ENCODE measurements at regions not wholly inside any gene's neighbourhood (a gene's known extent, or its start where the extent isn't known, plus 50 kb on each side); places are given as distances from the start of the nearest gene placed in this dataset.
"Not testable (repeated sequence)": the region's sequence is repeated elsewhere in the genome, so short reads cannot be mapped to it uniquely, and the experiment has no call there.

GRCh38 chr15:79724804-79725203 is 172.0 kb downstream of the MTHFS start:
- no peak for TF ChIP-seq POLR2A (IDR thresholded peaks at IDR 0.05; ENCODE audit: extremely low read depth, insufficient read length)
- TF ChIP-seq MYC (IDR thresholded peaks at IDR 0.05; ENCODE audit: low read depth, low read length): no peak
- TF ChIP-seq CTCF (IDR thresholded peaks at IDR 0.05; ENCODE audit: low read depth, low read length): no peak
- TF ChIP-seq MAX (IDR thresholded peaks at IDR 0.05; ENCODE audit: low read depth, low read length): no peak
- no peak overlapping the region for H3K4me3 ChIP-seq (ENCODE audit: low read depth, low read length)
- peak; percentile 52 for DNase-seq (ENCODE audit: low read depth)

- H3K4me3 ChIP-seq (ENCODE audit: low read depth, low read length): no peak overlapping the region
- DNase-seq (ENCODE audit: low read depth): no peak
- TF ChIP-seq MYC (IDR thresholded peaks at IDR 0.05; ENCODE audit: low read depth, low read length) (no peak), MAX (IDR thresholded peaks at IDR 0.05; ENCODE audit: low read depth, low read length) (no peak), CTCF (IDR thresholded peaks at IDR 0.05; ENCODE audit: low read depth, low read length) (no peak)
Observed at GRCh38 chr15:79728867-79729266, 167.9 kb downstream of the MTHFS start.

DNA sequence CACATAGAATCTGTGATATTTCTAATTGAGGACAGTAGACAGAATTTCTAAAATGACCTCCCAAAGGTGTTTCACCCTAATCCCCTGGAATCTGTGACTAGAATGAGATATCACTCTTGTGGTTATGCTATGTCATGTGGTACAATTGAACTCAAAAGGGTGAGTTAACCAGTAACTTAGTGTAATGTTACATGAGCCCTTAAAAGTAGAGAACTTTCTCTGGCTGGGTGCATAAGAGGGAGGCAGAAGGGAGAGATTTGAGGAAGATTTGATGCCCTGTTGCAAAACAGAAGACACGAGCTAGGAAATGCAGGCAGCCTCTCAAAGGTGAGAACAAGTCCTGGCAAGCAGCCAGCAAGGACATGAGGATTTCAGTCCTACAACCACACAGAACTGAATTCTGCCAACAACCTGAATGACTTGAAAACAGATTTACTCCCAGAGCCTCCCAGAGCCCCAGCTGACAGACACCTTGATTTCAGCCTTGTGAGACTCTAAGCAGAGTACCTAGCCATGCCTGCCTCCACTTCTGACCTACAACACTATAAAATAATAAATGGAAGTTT is 160.3 kb downstream of the MTHFS start:
- DNase-seq (ENCODE audit: low read depth): no peak
- TF ChIP-seq MYC (IDR thresholded peaks at IDR 0.05; ENCODE audit: low read depth, low read length) (no peak), MAX (IDR thresholded peaks at IDR 0.05; ENCODE audit: low read depth, low read length) (no peak)
- no peak overlapping the region for H3K4me3 ChIP-seq (ENCODE audit: low read depth, low read length)

- DNase-seq (ENCODE audit: low read depth): no peak
- H3K4me3 ChIP-seq (ENCODE audit: low read depth, low read length): no peak overlapping the region
- TF ChIP-seq POLR2A (IDR thresholded peaks at IDR 0.05; ENCODE audit: extremely low read depth, insufficient read length) (no peak), MAX (IDR thresholded peaks at IDR 0.05; ENCODE audit: low read depth, low read length) (no peak), CTCF (IDR thresholded peaks at IDR 0.05; ENCODE audit: low read depth, low read length) (no peak)
Observed at GRCh38 chr15:79738143-79738542, 158.7 kb downstream of the MTHFS start.

GRCh38 chr15:79740561-79740960 is 156.3 kb downstream of the MTHFS start:
- peak; percentile 29 for DNase-seq (ENCODE audit: low read depth)
- no peak overlapping the region for H3K4me3 ChIP-seq (ENCODE audit: low read depth, low read length)
- TF ChIP-seq MYC (IDR thresholded peaks at IDR 0.05; ENCODE audit: low read depth, low read length): no peak
- TF ChIP-seq POLR2A (IDR thresholded peaks at IDR 0.05; ENCODE audit: extremely low read depth, insufficient read length): no peak
- no peak for TF ChIP-seq MAX (IDR thresholded peaks at IDR 0.05; ENCODE audit: low read depth, low read length)
- TF ChIP-seq CTCF (IDR thresholded peaks at IDR 0.05; ENCODE audit: low read depth, low read length): no peak

DNA sequence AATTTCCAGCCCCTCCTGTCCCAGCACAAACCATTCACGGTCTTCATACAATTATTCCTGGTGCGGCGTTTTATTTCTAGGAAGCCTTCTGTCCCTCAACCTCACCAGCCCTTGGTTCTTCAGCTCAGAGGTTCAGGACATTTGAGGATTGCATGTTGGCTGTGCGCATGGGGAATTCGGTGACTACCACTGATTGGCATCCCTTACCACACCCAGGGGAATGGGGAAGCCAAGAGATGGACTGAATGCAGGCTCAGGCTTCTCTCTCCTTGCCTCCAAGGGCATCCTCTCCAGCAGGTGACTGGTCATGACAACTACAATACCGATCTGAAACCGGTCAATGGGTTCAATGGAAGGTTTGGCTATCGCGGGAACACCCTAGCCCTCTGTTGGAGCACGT is 153.8 kb downstream of the MTHFS start:
- no peak overlapping the region for H3K4me3 ChIP-seq (ENCODE audit: low read depth, low read length)
- DNase-seq (ENCODE audit: low read depth): no peak
- TF ChIP-seq CTCF (IDR thresholded peaks at IDR 0.05; ENCODE audit: low read depth, low read length) (no peak), MYC (IDR thresholded peaks at IDR 0.05; ENCODE audit: low read depth, low read length) (no peak), MAX (IDR thresholded peaks at IDR 0.05; ENCODE audit: low read depth, low read length) (no peak), POLR2A (IDR thresholded peaks at IDR 0.05; ENCODE audit: extremely low read depth, insufficient read length) (no peak)

GRCh38 chr15:79744485-79744884 is 152.3 kb downstream of the MTHFS start:
- DNase-seq (ENCODE audit: low read depth): peak; percentile 43
- not testable (repeated sequence) for H3K4me3 ChIP-seq (ENCODE audit: low read depth, low read length)
